CD4-positive, alpha-beta T cell (primary cell): ENCODE measurements at regions not wholly inside any gene's neighbourhood (a gene's known extent, or its start where the extent isn't known, plus 50 kb on each side); places are given as distances from the start of the nearest gene placed in this dataset.
"Not testable (repeated sequence)": the region's sequence is repeated elsewhere in the genome, so short reads cannot be mapped to it uniquely, and the experiment has no call there.

Experiments
- ATAC-seq: fragments of 200-7000 bp; cut with Tn5 transposase; one replicate; pipeline ENCODE4 v1.10.0; 2022; ENCODE audit warnings: mild to moderate bottlenecking; ENCODE audit not compliant: poor library complexity
- CTCF ChIA-PET: fragments of 350-600 bp; sonication (Branson Sonifier 250); formaldehyde crosslinking; loops from one replicate; lab custom pipeline; 2021; ENCODE audit warnings: antibody characterized with exemption, inconsistent platforms; lab: Charles Lee
- POLR2A ChIA-PET: fragments of 350-600 bp; sonication (Branson Sonifier 250); formaldehyde crosslinking; loops from one replicate; lab custom pipeline; 2021; ENCODE audit warnings: antibody characterized with exemption, inconsistent platforms; lab: Charles Lee
- DNase-seq, 14 experiments: peaks; one replicate each; pipeline ENCODE4 v3.0.0-alpha.2; 2013 to 2020; ENCODE audit warnings: mixed read lengths in 2 of 14
- H3K27ac ChIP-seq, 2 donors: one replicate each; pipeline versions ENCODE4 v1.5.1 to v1.7.0; 2013; ENCODE audit warnings: low read length in 2 of 2, low read depth in 1 of 2, mild to moderate bottlenecking in 1 of 2
- H3K27me3 ChIP-seq, 2 experiments: 1 replicate in 1 of 2; 2 replicates in 1 of 2; pipeline versions ENCODE4 v1.6.1 to v1.7.0; 2013; ENCODE audit warnings: low read length in 2 of 2, control low read depth in 1 of 2, mild to moderate bottlenecking in 1 of 2, moderate library complexity in 1 of 2; ENCODE audit not compliant: insufficient read depth in 2 of 2, control insufficient read depth in 1 of 2
- H3K36me3 ChIP-seq: one replicate; pipeline ENCODE4 v1.6.1; 2013; ENCODE audit warnings: low read length, control low read depth; ENCODE audit not compliant: insufficient read depth
- H3K4me1 ChIP-seq: one replicate; pipeline ENCODE4 v1.6.1; 2013; ENCODE audit warnings: low read length, control low read depth; ENCODE audit not compliant: insufficient read depth
- H3K4me3 ChIP-seq: one replicate; pipeline ENCODE4 v1.5.1; 2013; ENCODE audit warnings: mild to moderate bottlenecking, low read length, moderate library complexity
- H3K9me3 ChIP-seq, 2 experiments: 1 replicate in 1 of 2; 2 replicates in 1 of 2; pipeline versions ENCODE4 v1.6.1 to v1.7.0; 2013; ENCODE audit warnings: low read length in 2 of 2, mild to moderate bottlenecking in 2 of 2, control low read depth in 1 of 2, moderate library complexity in 1 of 2; ENCODE audit not compliant: control insufficient read depth in 1 of 2, insufficient read depth in 1 of 2
- H3K27ac Mint-ChIP-seq: one replicate; pipeline ENCODE4 v1.8.0; 2020; ENCODE audit warnings: mixed read lengths
- H3K27me3 Mint-ChIP-seq: one replicate; pipeline ENCODE4 v1.8.0; 2021; ENCODE audit warnings: mixed read lengths
- H3K36me3 Mint-ChIP-seq: one replicate; pipeline ENCODE4 v1.8.0; 2021; ENCODE audit warnings: low read depth, mixed read lengths
- H3K4me1 Mint-ChIP-seq: one replicate; pipeline ENCODE4 v1.8.0; 2021; ENCODE audit warnings: low read depth, mixed read lengths
- H3K4me3 Mint-ChIP-seq: one replicate; pipeline ENCODE4 v1.8.0; 2020; ENCODE audit warnings: mild to moderate bottlenecking, mixed read lengths
- H3K9me3 Mint-ChIP-seq: one replicate; pipeline ENCODE4 v1.8.0; 2020; ENCODE audit warnings: mixed read lengths
- CTCF ChIP-seq: fragments of 200-600 bp; IDR thresholded peaks from one replicate; pipeline ENCODE4 v1.8.0; 2022; ENCODE audit warnings: antibody characterized with exemption, mild to moderate bottlenecking
- intact Hi-C, 2 experiments: fragments of 100-400 bp; cut with DNase I in 1 of 2; cut with micrococcal nuclease in 1 of 2; formaldehyde crosslinking; loops; one replicate each; pipeline versions ENCODE4 v1.15.1 to v1.9.0; 2023 to 2025; cut with DNase I, micrococcal nuclease

- no peaks in the 10 kb centered on the region for H3K36me3 Mint-ChIP-seq
- Histone ChIP-seq H3K4me1 (no peaks in the 10 kb centered on the region), H3K9me3 (no peaks in the 10 kb centered on the region), H3K27me3 (no peaks in the 10 kb centered on the region), H3K4me3 (no peak overlapping the region), H3K36me3 (no peaks in the 10 kb centered on the region), H3K27ac (no peak overlapping the region)
- H3K9me3 Mint-ChIP-seq, result peaks cover 4% of the 10 kb centered on the region
- H3K4me3 Mint-ChIP-seq, result no peak overlapping the region
- no peak for ATAC-seq
- H3K4me1 Mint-ChIP-seq, result no peaks in the 10 kb centered on the region
- intact Hi-C loops, result no loop called here
- no peaks in the 10 kb centered on the region for H3K27me3 Mint-ChIP-seq
- CTCF ChIA-PET, result no interaction called here
- no peak overlapping the region for H3K27ac Mint-ChIP-seq
- no peak for DNase-seq
- POLR2A ChIA-PET, result no interaction called here
- TF ChIP-seq CTCF, result no peak
Observed at GRCh38 chrX:44667771-44668170, 125.1 kb upstream of the FUNDC1 start.

- H3K4me1 ChIP-seq, POLR2A ChIA-PET, H3K4me3 ChIP-seq, H3K36me3 ChIP-seq, H3K9me3 Mint-ChIP-seq, DNase-seq, H3K27ac ChIP-seq, H3K9me3 ChIP-seq, intact Hi-C loops, H3K27me3 ChIP-seq, H3K27me3 Mint-ChIP-seq, CTCF ChIA-PET, ATAC-seq, H3K36me3 Mint-ChIP-seq, H3K4me1 Mint-ChIP-seq, H3K4me3 Mint-ChIP-seq, H3K27ac Mint-ChIP-seq: not testable (repeated sequence)
Observed at GRCh38 chrX:44657718-44658246, 115.1 kb upstream of the FUNDC1 start.

GRCh38 chrX:44651358-44651757 is 108.7 kb upstream of the FUNDC1 start:
- intact Hi-C loops, result no loop called here
- Mint-ChIP-seq H3K4me1 (no peaks in the 10 kb centered on the region), H3K9me3 (no peaks in the 10 kb centered on the region), H3K4me3 (no peak overlapping the region), H3K27ac (no peak overlapping the region), H3K36me3 (no peaks in the 10 kb centered on the region), H3K27me3 (no peaks in the 10 kb centered on the region)
- ATAC-seq (no peak), DNase-seq (no peak)
- H3K4me1 ChIP-seq, result no peaks in the 10 kb centered on the region
- no peak overlapping the region for H3K4me3 ChIP-seq
- H3K36me3 ChIP-seq, result no peaks in the 10 kb centered on the region
- POLR2A ChIA-PET, result no interaction called here
- H3K27me3 ChIP-seq, result no peaks in the 10 kb centered on the region
- no peak for TF ChIP-seq CTCF
- no peak overlapping the region for H3K27ac ChIP-seq
- H3K9me3 ChIP-seq, result no peaks in the 10 kb centered on the region
- CTCF ChIA-PET, result no interaction called here

GRCh38 chrX:44643723-44644122 is 101.1 kb upstream of the FUNDC1 start:
- TF ChIP-seq CTCF, result no peak
- Histone ChIP-seq H3K27ac (no peak overlapping the region), H3K27me3 (peaks cover 0 to 2% of the 10 kb centered on the region in 2 experiments), H3K4me3 (no peak overlapping the region), H3K4me1 (no peaks in the 10 kb centered on the region), H3K36me3 (no peaks in the 10 kb centered on the region), H3K9me3 (no peaks in the 10 kb centered on the region)
- Mint-ChIP-seq H3K27ac (no peak overlapping the region), H3K27me3 (no peaks in the 10 kb centered on the region), H3K4me3 (no peak overlapping the region), H3K9me3 (no peaks in the 10 kb centered on the region), H3K4me1 (no peaks in the 10 kb centered on the region), H3K36me3 (no peaks in the 10 kb centered on the region)
- intact Hi-C loops, result no loop called here
- ChIA-PET CTCF (no interaction called here), POLR2A (no interaction called here)
- ATAC-seq (no peak), DNase-seq (no peak)
